Suppressor macrophage treated with lipopolysaccharide for 4 hours (primary cell): ENCODE measurements at regions not wholly inside any gene's neighbourhood (a gene's known extent, or its start where the extent isn't known, plus 50 kb on each side); places are given as distances from the start of the nearest gene placed in this dataset.

Experiments used
- DNase-seq: peaks from one replicate; pipeline ENCODE4 v3.0.0-alpha.2; 2020

GRCh38 chr5:74372051-74372450 lies 268.5 kb downstream of the ENC1 start:
- DNase-seq, result no peak

DNA sequence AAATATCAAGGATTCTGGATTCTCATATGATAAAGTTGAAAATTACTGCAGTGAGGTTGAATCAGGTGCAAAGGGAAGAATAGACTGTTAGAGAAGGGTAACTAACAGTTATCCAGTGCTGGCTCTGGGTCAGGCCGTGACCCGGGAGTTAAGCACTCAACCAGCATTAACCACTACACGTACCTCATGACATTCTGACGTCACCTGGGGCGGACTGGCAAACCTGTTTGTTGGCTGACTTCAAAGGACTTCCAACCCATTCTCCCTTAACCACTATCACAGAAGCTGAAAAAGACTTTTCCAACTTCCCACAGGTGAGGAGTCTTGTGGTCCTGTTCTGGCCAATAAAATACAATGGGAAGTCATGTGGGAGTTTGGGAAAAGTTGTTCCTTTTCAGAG lies 268.9 kb downstream of the ENC1 start:
- DNase-seq, result no peak

- no peak for DNase-seq
Measured at GRCh38 chr5:74370168-74370567, 270.4 kb downstream of the ENC1 start.

DNA sequence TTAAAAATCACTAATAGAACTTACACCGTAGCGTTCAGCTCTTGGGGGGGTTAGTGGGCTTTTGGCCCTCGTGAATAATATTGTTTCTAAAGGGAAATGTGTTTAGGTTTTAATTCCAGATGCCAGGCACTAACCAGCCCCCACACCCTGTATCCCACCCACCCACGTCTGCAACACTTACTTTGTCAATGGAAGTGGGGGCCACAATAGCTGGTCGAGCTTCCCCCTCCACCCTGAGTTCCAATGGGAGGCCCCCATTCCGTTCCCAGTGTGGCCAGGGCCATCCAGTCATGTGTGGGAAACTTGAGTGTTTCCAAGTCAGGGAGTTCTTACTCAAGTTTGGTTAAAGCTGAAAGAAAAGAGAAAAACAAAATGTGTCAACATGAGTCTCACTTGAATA lies 271.4 kb downstream of the ENC1 start:
- no peak for DNase-seq

GRCh38 chr5:74367934-74368333 lies 272.6 kb downstream of the ENC1 start:
- no peak for DNase-seq

GRCh38 chr5:74367241-74367733 lies 273.2 kb downstream of the ENC1 start:
- DNase-seq, result no peak

- DNase-seq, result no peak
Measured at GRCh38 chr5:74365723-74366122, 274.8 kb downstream of the ENC1 start.

GRCh38 chr5:74364507-74364906 lies 276.0 kb downstream of the ENC1 start:
- no peak for DNase-seq

GRCh38 chr5:74363603-74364205 lies 276.8 kb downstream of the ENC1 start:
- no peak for DNase-seq

DNA sequence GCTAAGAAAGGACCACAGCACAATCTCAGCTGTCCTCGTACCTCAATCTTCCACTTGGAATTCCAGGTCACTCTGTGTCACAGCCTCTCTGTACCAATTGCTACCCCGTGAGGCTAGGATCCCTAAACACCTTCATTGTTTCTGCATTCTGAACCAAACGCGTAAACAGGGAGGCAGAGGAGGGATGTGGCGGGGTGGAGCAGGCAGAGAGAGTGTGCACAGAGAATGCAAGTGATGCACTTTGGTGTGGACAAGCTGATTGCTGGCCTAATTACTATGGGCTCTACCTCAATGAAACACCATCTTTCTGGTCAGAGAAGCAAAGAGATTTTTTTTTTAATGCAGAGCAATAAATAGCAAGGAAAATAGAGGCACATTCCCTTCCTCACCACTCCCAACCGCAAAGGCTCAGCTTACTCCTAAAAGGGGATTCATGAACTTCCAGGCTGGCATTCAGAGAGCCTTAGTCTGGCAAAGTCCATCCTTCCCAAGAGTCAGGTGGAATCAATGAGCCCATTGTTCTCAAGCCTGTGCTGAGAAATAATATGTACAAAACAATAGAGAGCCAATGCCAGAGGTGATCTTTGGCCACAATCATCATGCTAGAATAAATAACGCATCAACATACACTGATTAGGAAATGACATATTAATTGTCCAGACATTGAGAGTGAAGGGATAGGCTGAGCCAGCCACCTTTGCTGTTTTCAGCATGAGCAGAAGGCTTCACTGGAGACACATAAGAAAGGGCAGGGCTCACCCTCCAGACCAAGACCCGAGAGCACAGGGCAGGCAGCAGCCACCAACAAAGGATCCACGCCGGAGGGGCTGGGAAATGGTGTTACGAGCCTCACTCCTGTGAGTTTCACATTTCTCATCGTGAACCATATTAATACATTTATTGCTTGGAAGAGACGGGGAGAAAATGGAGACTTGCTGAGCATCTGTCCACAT lies 278.8 kb downstream of the ENC1 start:
- DNase-seq, result no peak

- no peak for DNase-seq
Measured at GRCh38 chr5:74360535-74361210, 279.9 kb downstream of the ENC1 start.

DNA sequence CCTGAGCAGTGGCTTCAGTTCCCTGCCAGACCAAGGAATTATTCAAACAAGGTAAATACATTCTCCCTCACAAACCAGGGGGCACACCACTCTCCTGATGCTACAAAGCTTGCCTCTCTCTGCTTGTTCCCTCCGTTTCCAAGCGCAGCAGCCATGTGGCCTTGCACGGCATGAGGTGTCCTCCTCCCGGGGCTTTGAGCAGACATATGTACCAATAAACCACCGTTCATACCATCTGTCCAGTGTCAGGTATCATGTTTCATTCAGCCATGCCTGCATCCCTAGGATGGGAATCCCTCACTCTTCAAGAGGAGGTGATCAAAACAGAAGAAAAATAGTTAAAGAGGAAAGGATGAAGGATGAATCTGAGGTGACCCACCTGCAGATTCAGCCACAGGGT lies 282.7 kb downstream of the ENC1 start:
- DNase-seq, result no peak

DNA sequence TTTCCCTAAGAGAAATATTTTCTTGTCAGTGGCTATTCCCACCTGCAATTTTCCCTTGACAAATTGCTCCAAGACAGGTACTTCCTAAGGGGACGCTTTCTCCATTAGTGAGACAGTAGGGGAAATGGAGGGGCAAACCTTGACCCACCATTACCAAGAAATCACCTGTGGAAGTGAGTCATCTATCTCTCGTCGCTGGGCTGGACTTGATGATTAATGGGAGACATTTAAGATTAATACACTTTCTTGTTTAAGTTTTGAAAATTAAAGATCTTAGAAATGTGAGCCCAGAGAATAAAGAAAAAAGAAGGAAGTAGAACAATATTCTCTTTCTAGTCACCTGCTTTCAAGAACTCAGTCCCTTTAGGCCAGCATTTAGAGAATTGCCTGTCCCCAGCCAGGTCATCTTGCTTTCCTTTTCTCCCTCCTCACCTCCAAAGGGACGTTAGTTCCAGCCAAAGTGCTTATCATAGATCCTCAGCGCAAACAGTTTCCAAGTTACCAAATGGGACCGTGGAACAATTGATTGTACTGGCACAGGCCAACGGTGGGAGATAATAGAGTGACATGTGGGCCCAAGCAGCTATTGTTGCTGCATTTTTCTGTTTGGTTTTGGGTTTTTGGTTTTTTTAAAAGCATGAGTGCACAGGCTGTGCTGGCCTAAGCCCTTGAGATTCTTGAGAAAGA lies 284.4 kb downstream of the ENC1 start:
- no peak for DNase-seq

DNA sequence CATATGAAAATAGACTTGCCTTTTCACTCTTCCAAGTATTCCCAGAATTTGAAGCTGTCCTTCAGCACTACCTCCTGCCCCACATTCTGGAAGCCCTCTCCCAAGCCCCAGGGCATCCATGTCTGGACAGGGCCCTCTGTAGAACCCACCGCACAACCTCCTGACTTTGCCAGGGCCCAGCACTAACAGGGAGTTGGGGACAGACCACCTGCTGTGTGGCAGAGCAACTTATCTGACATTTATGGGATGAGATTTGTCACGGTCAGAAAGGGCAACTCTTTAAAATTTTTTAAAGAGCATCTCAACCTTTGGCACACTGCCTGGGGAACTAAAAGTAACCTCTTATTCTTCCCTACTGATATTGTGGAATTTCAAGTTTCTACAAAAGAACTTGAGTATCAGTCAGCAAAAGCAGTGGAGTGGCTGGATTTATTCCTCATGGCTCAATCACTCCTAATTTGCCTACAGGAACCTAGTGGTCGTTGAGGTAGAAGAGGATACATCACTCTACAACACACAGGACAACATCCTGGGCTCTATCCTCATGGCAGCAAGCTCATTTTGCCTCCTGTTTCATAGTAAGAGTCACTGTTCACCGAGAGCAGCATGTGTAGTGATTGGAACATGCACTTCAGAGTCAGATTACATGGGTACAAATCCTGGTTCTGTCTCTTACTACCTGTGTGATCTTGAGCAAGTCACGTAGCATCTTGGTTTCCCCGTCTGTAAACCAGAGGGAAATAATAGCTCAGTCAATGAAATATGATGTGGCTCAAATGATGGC lies 285.3 kb downstream of the ENC1 start:
- no peak for DNase-seq

GRCh38 chr5:74352256-74352655 lies 288.3 kb downstream of the ENC1 start:
- DNase-seq, result no peak

DNA sequence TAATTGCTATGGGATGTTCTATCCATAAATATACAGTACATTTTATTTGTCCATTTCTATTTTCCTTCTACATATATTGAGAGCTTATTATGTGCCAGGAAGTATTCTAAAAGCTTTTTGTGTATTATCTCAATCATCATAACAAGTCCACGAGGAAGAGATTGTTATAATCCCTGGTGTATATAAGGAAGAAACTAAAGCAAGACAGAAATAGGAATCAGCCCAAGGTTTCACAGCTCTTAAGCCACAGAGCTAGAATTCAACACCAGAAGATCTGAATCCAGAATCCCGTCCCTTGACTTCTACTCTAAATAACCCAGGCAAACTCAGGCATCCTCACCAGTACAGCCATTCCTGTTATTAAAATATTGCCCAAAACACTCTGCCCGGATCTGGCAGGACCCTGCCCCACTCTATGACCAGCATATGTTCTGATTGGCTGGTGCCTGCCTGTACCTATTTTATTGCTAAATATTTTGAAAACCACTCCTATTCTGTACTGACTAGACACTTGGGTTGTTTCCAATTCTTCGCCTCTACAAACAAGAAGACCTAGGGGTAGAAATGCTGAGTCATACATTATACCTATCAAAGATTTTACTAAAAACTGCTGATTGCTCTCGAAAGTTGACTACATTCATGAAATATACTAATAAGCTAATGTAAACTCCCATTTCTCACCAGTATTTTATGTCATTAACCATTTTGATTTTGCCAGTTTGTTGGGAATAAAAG lies 297.4 kb downstream of the ENC1 start:
- no peak for DNase-seq

- no peak for DNase-seq
Measured at GRCh38 chr5:74342182-74342581, 298.3 kb downstream of the ENC1 start.

DNA sequence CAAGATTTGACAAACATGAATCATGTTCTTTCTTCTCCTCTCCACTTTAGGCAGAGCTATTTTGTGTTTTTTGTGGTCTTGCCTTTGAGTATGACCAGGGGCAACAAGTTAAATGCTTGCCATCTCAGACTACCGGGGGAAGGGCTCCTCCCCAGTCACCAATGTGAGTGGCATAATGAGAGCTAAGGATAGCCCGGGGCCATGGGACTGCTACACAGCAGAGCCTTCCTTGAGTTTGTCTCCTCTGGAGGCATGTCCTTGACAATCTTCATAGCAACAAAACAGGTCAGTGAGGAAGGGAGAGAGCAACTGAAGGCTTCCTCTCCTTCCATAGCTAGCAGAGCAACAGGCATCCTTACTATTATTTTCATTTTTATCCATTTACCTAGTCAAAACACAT lies 299.3 kb downstream of the ENC1 start:
- DNase-seq, result no peak

DNA sequence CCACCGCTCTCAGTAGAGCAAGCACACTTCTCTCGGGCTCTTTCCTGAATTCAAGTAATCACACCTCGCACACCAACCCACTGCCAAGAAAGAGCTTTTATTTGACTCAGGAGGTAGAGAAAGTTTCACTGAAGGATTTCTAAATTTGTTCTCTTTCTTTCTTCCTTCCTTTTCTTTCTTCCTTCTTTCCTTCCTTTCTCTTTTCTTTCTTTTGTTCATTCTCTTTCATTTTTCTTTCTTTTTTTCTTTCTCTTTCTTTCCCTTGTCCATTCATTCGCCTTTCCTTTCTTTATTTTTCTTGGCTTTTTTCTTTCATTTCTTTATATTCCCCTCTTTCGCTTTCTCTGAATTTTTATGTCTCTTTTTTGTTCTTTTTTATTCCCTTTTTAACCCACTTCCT lies 300.1 kb downstream of the ENC1 start:
- no peak for DNase-seq

DNA sequence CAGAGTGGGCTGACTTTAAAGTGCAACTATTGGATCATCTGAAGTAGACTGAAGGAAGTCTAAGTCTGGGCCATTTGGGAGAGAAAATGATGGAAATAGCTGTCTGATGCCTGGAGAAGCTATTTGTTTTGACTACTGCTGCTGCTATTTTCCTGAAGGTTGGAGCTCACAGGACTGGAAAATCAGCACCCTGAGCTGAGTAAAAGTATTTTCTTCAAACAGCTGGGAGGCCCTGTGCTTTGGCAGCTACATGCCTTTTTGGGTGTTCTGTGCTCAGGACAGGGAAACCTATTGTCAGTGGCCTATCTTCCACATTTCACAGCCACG lies 302.6 kb downstream of the ENC1 start:
- no peak for DNase-seq

DNA sequence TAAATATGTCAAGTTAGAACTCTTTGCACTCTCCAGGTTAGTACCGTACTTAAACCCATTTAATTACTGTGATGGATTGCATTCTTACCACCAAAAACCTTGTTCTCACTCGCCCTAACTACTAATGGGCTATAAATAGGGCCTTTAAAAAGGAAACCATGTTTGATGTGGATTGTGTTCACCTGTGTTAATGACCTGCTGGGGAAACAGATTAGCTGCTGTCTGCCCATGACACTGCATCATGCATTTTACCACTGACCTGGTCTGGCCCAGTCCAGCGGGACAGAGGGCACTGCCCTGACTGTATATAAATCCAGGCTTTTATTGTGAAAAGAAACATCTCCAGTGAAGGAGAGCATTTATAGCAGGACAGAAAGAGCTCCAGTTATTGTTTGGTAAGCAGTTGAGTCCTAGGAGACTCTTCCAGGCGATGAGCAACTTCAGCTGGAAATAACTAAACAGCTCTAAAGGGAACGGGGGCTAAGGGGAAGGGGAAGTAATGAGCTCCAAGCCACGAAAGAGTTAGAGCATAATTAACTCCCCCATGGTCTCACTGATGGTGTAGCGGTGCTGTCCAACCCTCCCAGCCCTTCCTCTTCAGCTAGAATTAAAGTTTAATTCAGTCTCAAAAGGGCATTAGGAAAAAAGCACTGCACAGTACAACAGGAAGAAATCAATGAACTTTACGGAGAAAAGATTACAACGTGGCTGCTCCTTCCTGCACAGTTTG lies 303.1 kb downstream of the ENC1 start:
- DNase-seq, result peak; percentile 29
